ENCODE measurements at regions not wholly inside any gene's neighbourhood (a gene's known extent, or its start where the extent isn't known, plus 50 kb on each side); places are given as distances from the start of the nearest gene placed in this dataset.
"Not testable (repeated sequence)": the region's sequence is repeated elsewhere in the genome, so short reads cannot be mapped to it uniquely, and the experiment has no call there.

DNA sequence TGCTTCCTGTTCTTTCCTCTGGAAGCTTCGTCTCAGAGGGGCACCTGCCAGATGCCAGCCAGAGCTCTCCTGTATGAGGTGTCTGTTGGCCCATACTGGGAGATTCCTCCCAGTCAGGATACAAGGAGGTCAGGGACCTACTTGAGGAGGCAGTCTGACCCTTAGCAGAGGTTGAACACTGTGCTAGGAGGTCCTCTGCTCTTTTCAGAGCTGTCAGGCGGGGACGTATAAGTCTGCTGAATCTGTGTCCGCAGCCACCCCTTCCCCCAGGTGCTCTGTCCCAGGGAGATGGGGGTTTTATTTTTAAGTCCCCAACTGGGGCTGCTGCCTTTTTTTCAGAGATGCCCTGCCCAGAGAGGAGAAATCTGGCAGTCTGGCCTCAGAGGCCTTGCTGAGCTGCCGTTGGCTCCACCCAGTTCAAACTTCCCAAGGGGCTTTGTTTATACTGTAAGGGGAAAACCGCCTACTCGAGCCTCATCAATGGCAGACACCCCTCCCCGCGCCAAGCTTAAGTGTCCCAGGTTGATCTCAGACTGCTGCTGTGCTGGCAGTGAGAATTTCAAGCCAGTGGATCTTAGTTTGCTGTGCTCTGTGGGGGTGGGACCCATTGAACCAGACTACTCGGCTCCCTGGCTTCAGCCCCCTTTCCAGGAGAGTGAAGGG is 326.7 kb downstream of the BCKDHB start:
- TF ChIP-seq, protein P1, sequence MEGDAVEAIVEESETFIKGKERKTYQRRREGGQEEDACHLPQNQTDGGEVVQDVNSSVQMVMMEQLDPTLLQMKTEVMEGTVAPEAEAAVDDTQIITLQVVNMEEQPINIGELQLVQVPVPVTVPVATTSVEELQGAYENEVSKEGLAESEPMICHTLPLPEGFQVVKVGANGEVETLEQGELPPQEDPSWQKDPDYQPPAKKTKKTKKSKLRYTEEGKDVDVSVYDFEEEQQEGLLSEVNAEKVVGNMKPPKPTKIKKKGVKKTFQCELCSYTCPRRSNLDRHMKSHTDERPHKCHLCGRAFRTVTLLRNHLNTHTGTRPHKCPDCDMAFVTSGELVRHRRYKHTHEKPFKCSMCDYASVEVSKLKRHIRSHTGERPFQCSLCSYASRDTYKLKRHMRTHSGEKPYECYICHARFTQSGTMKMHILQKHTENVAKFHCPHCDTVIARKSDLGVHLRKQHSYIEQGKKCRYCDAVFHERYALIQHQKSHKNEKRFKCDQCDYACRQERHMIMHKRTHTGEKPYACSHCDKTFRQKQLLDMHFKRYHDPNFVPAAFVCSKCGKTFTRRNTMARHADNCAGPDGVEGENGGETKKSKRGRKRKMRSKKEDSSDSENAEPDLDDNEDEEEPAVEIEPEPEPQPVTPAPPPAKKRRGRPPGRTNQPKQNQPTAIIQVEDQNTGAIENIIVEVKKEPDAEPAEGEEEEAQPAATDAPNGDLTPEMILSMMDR (IDR thresholded peaks at IDR 0.05 in 4 of 5, conservative IDR thresholded peaks at IDR 0.05 in 1 of 5) = no peak
- no peak for TF ChIP-seq POLR2A (IDR thresholded peaks at IDR 0.05)
- in situ Hi-C loops (cut with MboI; ENCODE audit: low sequenced_read_pairs in 4 of 4) (no loop called here), intact Hi-C loops (cut with DNase I; ENCODE audit: low total_unique reads) (no loop called here)
- H3K9me3 ChIP-seq = no peaks in the 10 kb centered on the region
- DNase-seq = no peak
- H3K4me1 ChIP-seq = no peaks in the 10 kb centered on the region
- no peaks in the 10 kb centered on the region for H3K36me3 ChIP-seq
- ATAC-seq = no peak
- no peak overlapping the region for H3K4me3 ChIP-seq
- no peak overlapping the region for H3K27ac ChIP-seq
- no peaks in the 10 kb centered on the region for H3K27me3 ChIP-seq

DNA sequence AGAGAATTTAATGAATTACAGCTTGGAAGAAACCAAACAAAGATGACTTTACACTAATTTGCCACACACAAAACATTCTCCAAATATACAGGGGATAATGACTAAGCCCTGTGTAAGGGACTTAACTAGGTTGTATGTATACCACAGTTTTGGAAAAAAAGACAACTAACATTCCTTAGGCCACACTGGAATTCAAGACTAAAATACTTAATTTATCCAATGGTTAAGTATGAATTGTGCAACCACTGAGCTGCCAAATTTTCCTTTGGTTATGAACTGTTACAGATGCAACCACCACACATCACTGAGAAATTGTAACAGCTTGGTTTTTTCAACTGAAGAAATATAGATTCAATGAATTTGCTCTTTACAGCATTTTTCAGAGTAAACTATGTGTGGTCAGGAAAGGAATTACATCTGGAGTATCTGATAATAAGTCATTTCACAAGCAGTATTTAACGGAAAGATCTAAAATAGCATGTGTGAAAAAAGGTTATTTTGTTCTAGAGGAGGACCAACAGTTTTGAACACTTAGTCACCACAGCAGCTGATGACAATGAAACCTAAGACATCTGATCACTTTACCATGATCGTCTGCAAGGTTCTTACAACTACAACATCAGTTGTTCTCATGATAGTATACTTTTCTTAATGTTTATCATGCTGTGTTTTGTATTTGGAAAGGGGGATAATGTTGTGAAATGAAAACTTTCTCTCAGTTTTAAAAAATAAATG is 318.8 kb downstream of the BCKDHB start:
- in situ Hi-C loops (cut with MboI; ENCODE audit: low sequenced_read_pairs in 4 of 4) (no loop called here), intact Hi-C loops (cut with DNase I; ENCODE audit: low total_unique reads) (no loop called here)
- TF ChIP-seq, protein P1 (IDR thresholded peaks at IDR 0.05 in 4 of 5, conservative IDR thresholded peaks at IDR 0.05 in 1 of 5) = no peak
- no peak for TF ChIP-seq POLR2A (IDR thresholded peaks at IDR 0.05)
- Histone ChIP-seq H3K27me3 (no peaks in the 10 kb centered on the region), H3K4me1 (no peaks in the 10 kb centered on the region), H3K9me3 (peaks cover 2 to 5% (median 4%) of the 10 kb centered on the region in 3 donors), H3K4me3 (no peak overlapping the region), H3K36me3 (no peaks in the 10 kb centered on the region), H3K27ac (no peak overlapping the region)
- ATAC-seq (no peak), DNase-seq (no peak)

DNA sequence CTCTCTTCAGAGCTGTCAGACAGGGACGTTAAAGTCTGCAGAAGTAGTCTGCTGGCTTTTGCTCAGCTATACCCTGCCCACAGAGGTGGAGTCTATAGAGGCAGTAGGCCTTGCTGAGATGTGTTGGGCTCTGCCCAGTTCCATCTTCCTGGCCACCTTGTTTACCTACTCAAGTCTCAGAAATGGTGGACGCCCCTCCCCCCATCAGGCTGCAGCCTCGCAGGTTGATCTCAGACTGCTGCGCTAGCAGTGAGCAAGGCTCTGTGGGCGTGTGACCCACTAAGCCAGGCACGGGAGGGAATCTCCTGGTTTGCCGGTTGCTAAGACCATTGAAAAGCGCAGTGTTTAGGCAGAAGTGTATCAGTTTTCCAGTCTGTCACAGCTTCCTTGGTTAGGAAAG is 305.0 kb downstream of the BCKDHB start:
- H3K4me3 ChIP-seq = no peak overlapping the region

DNA sequence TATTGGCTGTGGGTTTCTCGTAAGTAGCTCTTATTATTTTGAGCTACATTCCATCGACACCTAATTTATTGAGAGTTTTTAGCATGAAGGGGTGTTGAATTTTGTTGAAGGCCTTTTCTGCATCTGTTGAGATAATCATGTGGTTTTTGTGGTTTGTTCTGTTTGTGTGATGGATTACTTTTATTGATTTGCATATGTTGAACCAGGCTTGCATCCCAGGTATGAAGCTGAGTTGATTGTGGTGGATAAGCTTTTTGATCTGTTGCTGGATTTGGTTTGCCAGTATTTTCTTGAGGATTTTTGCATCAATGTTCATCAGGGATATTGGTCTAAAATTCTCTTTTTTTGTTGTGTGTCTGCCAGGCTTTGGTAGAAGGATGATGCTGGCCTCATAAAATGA is 301.5 kb downstream of the BCKDHB start:
- H3K36me3 ChIP-seq; H3K27me3 ChIP-seq; ATAC-seq; intact Hi-C loops (cut with DNase I; ENCODE audit: low total_unique reads); DNase-seq; in situ Hi-C loops (cut with MboI; ENCODE audit: low sequenced_read_pairs in 4 of 4); H3K27ac ChIP-seq; H3K4me3 ChIP-seq; H3K4me1 ChIP-seq; H3K9me3 ChIP-seq: not testable (repeated sequence)

More for the DNA sequence above, 305.0 kb downstream of the BCKDHB start:
- no peak overlapping the region for H3K27ac ChIP-seq
- in situ Hi-C loops (cut with MboI; ENCODE audit: low sequenced_read_pairs in 4 of 4) = no loop called here
- intact Hi-C loops (cut with DNase I; ENCODE audit: low total_unique reads) = no loop called here
- H3K36me3 ChIP-seq = no peaks in the 10 kb centered on the region
- ATAC-seq (no peak), DNase-seq (no peak)
- no peaks in the 10 kb centered on the region for H3K9me3 ChIP-seq
- no peaks in the 10 kb centered on the region for H3K27me3 ChIP-seq
- TF ChIP-seq POLR2A (IDR thresholded peaks at IDR 0.05) = no peak
- TF ChIP-seq, protein P1 (IDR thresholded peaks at IDR 0.05 in 4 of 5, conservative IDR thresholded peaks at IDR 0.05 in 1 of 5) = no peak
- no peaks in the 10 kb centered on the region for H3K4me1 ChIP-seq

DNA sequence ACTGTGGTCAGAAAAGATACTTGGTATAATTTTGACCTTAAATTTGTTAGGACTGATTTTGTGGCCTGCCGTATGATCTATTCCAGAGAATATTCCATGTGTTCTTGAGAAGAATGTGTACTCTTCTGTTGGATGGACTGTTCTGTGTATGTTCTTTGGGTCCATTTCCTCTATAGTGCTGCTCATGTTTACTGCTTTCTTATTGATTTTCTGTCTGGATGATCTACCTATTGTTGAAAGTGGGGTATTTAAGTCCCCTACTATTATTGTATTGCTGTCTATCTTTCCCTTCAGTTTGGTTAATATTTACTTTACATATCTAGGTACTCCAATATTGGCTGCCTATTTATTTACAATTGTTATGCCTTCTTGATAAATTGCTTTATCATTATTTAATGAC is 298.4 kb downstream of the BCKDHB start:
- in situ Hi-C loops (cut with MboI; ENCODE audit: low sequenced_read_pairs in 4 of 4) = no loop called here
- no peak overlapping the region for H3K4me3 ChIP-seq
- no peaks in the 10 kb centered on the region for H3K36me3 ChIP-seq
- no peak for TF ChIP-seq POLR2A (IDR thresholded peaks at IDR 0.05)
- TF ChIP-seq, protein P1 (IDR thresholded peaks at IDR 0.05 in 4 of 5, conservative IDR thresholded peaks at IDR 0.05 in 1 of 5) = no peak
- intact Hi-C loops (cut with DNase I; ENCODE audit: low total_unique reads) = no loop called here
- H3K9me3 ChIP-seq = no peaks in the 10 kb centered on the region
- H3K27ac ChIP-seq = no peak overlapping the region
- H3K27me3 ChIP-seq = no peaks in the 10 kb centered on the region
- DNase-seq = no peak
- H3K4me1 ChIP-seq = no peaks in the 10 kb centered on the region
- no peak for ATAC-seq

All from gastrocnemius medialis (tissue), 4 donors.